Sigmoid colon (tissue), 6 donors: ENCODE measurements at regions not wholly inside any gene's neighbourhood (a gene's known extent, or its start where the extent isn't known, plus 50 kb on each side); places are given as distances from the start of the nearest gene placed in this dataset.
"Not testable (repeated sequence)": the region's sequence is repeated elsewhere in the genome, so short reads cannot be mapped to it uniquely, and the experiment has no call there.

Experiments
- DNase-seq: peaks from one replicate; pipeline ENCODE4 v3.0.0-alpha.2; 2019
- H3K27ac ChIP-seq, 4 donors: fragments of 200-600 bp; sonication (generic); one replicate each; pipeline ENCODE4 v1.5.1; 2016 to 2019; ENCODE audit warnings: mild to moderate bottlenecking in 1 of 4
- H3K27me3 ChIP-seq, 3 donors: fragments of 200-600 bp; sonication (generic); one replicate each; pipeline ENCODE4 v1.5.1; 2019; ENCODE audit warnings: mild to moderate bottlenecking in 1 of 3
- H3K36me3 ChIP-seq, 4 donors: fragments of 200-600 bp; sonication (generic); one replicate each; pipeline ENCODE4 v1.5.1; 2016 to 2019
- H3K4me1 ChIP-seq, 4 donors: fragments of 200-600 bp; sonication (generic); one replicate each; pipeline ENCODE4 v1.5.1; 2017 to 2019
- H3K4me3 ChIP-seq, 4 donors: fragments of 200-600 bp; sonication (generic); one replicate each; pipeline ENCODE4 v1.5.1; 2017 to 2019; ENCODE audit warnings: mild to moderate bottlenecking in 2 of 4, moderate library complexity in 1 of 4
- H3K9me3 ChIP-seq, 4 donors: fragments of 200-600 bp in 3 of 4; sonication (generic) in 3 of 4; one replicate each; pipeline versions ENCODE4 v1.5.1 to v1.6.1; 2013 to 2019
- EP300 ChIP-seq, 4 donors: sonication (generic); formaldehyde crosslinking; IDR thresholded peaks; one replicate each; pipeline ENCODE4 v1.6.1; 2017; ENCODE audit warnings: antibody characterized with exemption in 4 of 4
- POLR2A ChIP-seq, 2 donors: fragments of 450-650 bp; IDR thresholded peaks; one replicate each; pipeline ENCODE4 v1.6.1; 2016; ENCODE audit warnings: antibody characterized with exemption in 2 of 2, mild to moderate bottlenecking in 2 of 2, moderate library complexity in 2 of 2
- POLR2AphosphoS5 ChIP-seq, 4 donors: sonication (generic); formaldehyde crosslinking; IDR thresholded peaks; one replicate each; pipeline ENCODE4 v1.6.1; 2017; ENCODE audit warnings: antibody characterized with exemption in 4 of 4
- WGBS, 2 donors: extraction: QIAGEN DNeasy Blood & Tissue Kit; methylation state at CpG; one replicate each; pipeline ENCODE4 v1.1.7; 2013; 5-methylcytosine and 5-hydroxymethylcytosine counted together
- intact Hi-C: fragments of 100-400 bp; cut with DNase I; formaldehyde crosslinking; loops from one replicate; pipeline ENCODE4 v1.15.1; 2023
- TF ChIP-seq, protein P1 (sequence below), 4 experiments: fragments of 450-650 bp in 3 of 4; fragments of 200-600 bp in 1 of 4; IDR thresholded peaks; one replicate each; pipeline ENCODE4 v1.5.1; 2016 to 2019; ENCODE audit warnings: antibody characterized with exemption in 4 of 4, mild to moderate bottlenecking in 3 of 4, moderate library complexity in 2 of 4
- donor health status: healthy with polysubstance abuse.
- donor health status: healthy.

DNA sequence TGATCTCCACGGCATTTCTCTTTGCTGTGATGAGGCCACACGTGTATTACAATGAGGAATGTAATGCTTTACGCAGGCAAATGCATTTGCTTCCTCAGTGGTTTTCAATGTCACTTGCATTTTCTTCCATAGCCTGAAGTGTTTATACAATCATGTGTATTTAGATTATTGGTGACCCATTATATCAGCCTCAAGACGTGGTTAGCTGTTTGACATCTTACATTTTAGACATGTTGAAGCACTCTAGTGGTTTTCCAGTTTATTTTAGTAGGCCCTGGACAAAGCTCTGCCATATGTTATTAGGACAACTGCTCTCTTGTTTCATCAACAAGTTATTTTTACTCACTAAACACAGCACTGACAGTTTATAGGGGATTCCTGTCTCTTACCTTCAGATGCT lies 200.4 kb downstream of the UTRN start:
- no peak overlapping the region for H3K4me3 ChIP-seq
- no peak for TF ChIP-seq POLR2AphosphoS5 (IDR thresholded peaks at IDR 0.05)
- no peaks in the 10 kb centered on the region for H3K27me3 ChIP-seq
- no peaks in the 10 kb centered on the region for H3K9me3 ChIP-seq
- no peak for DNase-seq
- 90 to 93% methylated on average over 4 of the region's 4 CpGs for WGBS, 2 donors
- H3K36me3 ChIP-seq: peaks cover 0 to 58% (median 8%) of the 10 kb centered on the region in 4 donors
- H3K4me1 ChIP-seq: no peaks in the 10 kb centered on the region
- H3K27ac ChIP-seq: no peak overlapping the region
- intact Hi-C loops: no loop called here

- TF ChIP-seq POLR2A (IDR thresholded peaks at IDR 0.05): no peak
- no peak for TF ChIP-seq EP300 (IDR thresholded peaks at IDR 0.05)
- TF ChIP-seq, protein P1, sequence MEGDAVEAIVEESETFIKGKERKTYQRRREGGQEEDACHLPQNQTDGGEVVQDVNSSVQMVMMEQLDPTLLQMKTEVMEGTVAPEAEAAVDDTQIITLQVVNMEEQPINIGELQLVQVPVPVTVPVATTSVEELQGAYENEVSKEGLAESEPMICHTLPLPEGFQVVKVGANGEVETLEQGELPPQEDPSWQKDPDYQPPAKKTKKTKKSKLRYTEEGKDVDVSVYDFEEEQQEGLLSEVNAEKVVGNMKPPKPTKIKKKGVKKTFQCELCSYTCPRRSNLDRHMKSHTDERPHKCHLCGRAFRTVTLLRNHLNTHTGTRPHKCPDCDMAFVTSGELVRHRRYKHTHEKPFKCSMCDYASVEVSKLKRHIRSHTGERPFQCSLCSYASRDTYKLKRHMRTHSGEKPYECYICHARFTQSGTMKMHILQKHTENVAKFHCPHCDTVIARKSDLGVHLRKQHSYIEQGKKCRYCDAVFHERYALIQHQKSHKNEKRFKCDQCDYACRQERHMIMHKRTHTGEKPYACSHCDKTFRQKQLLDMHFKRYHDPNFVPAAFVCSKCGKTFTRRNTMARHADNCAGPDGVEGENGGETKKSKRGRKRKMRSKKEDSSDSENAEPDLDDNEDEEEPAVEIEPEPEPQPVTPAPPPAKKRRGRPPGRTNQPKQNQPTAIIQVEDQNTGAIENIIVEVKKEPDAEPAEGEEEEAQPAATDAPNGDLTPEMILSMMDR (IDR thresholded peaks at IDR 0.05): no peak
- no peak for TF ChIP-seq POLR2AphosphoS5 (IDR thresholded peaks at IDR 0.05)
- Histone ChIP-seq H3K9me3 (no peaks in the 10 kb centered on the region), H3K36me3 (peaks cover 0 to 85% (median 11%) of the 10 kb centered on the region in 4 donors), H3K27ac (no peak overlapping the region), H3K4me1 (no peaks in the 10 kb centered on the region), H3K4me3 (no peak overlapping the region), H3K27me3 (no peaks in the 10 kb centered on the region)
- no peak for DNase-seq
- intact Hi-C loops: no loop called here
- 91 to 94% methylated on average over 3 of the region's 3 CpGs for WGBS, 2 donors
These were observed 203.5 kb downstream of the UTRN start for GRCh38 chr6:144488590-144488989.

DNA sequence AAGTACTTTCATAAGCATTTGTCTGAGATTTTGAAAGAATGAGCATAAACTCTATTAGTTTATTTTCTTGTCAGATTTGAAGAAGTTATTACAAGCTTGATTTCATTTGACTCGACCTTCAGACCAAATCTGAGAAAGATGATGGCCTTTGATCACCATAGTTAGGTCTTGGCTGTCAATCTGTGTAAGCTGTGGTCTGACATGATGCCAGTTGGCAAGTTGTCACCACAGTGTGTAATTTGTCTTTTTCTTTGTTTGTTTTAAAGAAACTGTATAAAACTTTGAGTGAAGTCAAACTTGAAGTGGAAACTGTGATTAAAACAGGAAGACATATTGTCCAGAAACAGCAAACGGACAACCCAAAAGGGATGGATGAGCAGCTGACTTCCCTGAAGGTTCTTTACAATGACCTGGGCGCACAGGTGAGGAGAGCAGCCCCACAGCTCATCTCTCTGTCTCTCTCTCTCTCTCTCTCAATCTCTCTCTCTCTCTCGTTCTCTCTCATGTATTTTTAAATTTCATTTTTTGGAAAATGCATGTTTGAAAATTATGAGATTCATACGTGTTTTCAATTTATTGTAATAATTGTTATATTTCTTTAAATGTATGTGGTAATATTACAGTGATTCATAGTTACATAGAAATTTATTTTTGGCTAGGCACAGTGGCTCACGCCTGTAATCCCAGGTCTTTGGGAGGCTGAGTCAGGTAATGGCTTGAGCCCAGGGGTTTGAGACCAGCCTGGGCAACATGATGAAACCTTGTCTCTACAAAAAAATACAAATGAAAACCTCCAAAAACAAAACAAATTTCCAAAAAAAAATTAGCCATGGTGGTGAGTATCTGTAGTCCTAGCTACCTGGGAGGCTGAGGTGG lies 208.1 kb downstream of the UTRN start:
- H3K4me3 ChIP-seq: no peak overlapping the region
- intact Hi-C loops: no loop called here
- 73 to 83% methylated on average over 6 of the region's 6 CpGs for WGBS, 2 donors
- DNase-seq: no peak
- H3K27me3 ChIP-seq: no peaks in the 10 kb centered on the region
- H3K36me3 ChIP-seq: peaks cover 0 to 51% (median 9%) of the 10 kb centered on the region in 4 donors
- H3K9me3 ChIP-seq: no peaks in the 10 kb centered on the region
- H3K27ac ChIP-seq: no peak overlapping the region
- no peak for TF ChIP-seq EP300 (IDR thresholded peaks at IDR 0.05)
- TF ChIP-seq POLR2AphosphoS5 (IDR thresholded peaks at IDR 0.05): no peak
- TF ChIP-seq POLR2A (IDR thresholded peaks at IDR 0.05): no peak
- TF ChIP-seq, protein P1 (IDR thresholded peaks at IDR 0.05): no peak
- H3K4me1 ChIP-seq: no peaks in the 10 kb centered on the region

GRCh38 chr6:144495076-144495475 lies 209.9 kb downstream of the UTRN start:
- H3K4me3 ChIP-seq, intact Hi-C loops: not testable (repeated sequence)
- 98% methylated on average over 22 of the region's 22 CpGs for WGBS, 2 donors

GRCh38 chr6:144497650-144498049 lies 212.5 kb downstream of the UTRN start:
- Histone ChIP-seq H3K9me3 (no peaks in the 10 kb centered on the region), H3K27ac (no peak overlapping the region), H3K36me3 (peaks cover 0 to 19% (median 9%) of the 10 kb centered on the region in 4 donors), H3K4me1 (no peaks in the 10 kb centered on the region), H3K4me3 (no peak overlapping the region), H3K27me3 (no peaks in the 10 kb centered on the region)
- 92 to 95% methylated on average over 1 of the region's 1 CpG for WGBS, 2 donors
- no peak for DNase-seq
- intact Hi-C loops: no loop called here
- no peak for TF ChIP-seq POLR2AphosphoS5 (IDR thresholded peaks at IDR 0.05)
- TF ChIP-seq, protein P1 (IDR thresholded peaks at IDR 0.05): no peak
- no peak for TF ChIP-seq POLR2A (IDR thresholded peaks at IDR 0.05)

More at GRCh38 chr6:144495076-144495475, 209.9 kb downstream of the UTRN start:
- H3K27me3 ChIP-seq, H3K4me1 ChIP-seq, H3K9me3 ChIP-seq, H3K27ac ChIP-seq, DNase-seq: not testable (repeated sequence)
- H3K36me3 ChIP-seq: peaks cover 0 to 45% (median 12%) of the 10 kb centered on the region in 4 donors
